OCI-LY3 (cell line): ENCODE measurements at regions not wholly inside any gene's neighbourhood (a gene's known extent, or its start where the extent isn't known, plus 50 kb on each side); places are given as distances from the start of the nearest gene placed in this dataset.

ENCODE experiments used
- H2AFZ ChIP-seq: fragments of 200-600, 300-600 bp; shearing (Covaris generic); 2 replicates; pipeline ENCODE4 v1.6.0; 2014; ENCODE audit warnings: antibody characterized with exemption, low read depth, low read length
- H3K27ac ChIP-seq: fragments of 200-600, 300-600 bp; sonication (generic); 2 replicates; pipeline ENCODE4 v1.5.1; 2014; ENCODE audit warnings: mild to moderate bottlenecking, low read length, moderate library complexity, mixed read lengths
- H3K27me3 ChIP-seq: fragments of 200-600, 300-600 bp; sonication (generic); 2 replicates; pipeline ENCODE4 v1.6.1; 2014; ENCODE audit warnings: low read depth, low read length, mixed read lengths
- H3K36me3 ChIP-seq: fragments of 200-600, 300-600 bp; sonication (generic); replicated peaks from 2 replicates; pipeline ENCODE3; 2014; ENCODE audit warnings: low read depth, low read length, mixed read lengths
- H3K4me1 ChIP-seq: fragments of 300-600, 200-600 bp; sonication (generic); 2 replicates; pipeline ENCODE4 v1.6.1; 2014; ENCODE audit warnings: low read length, mixed read lengths
- H3K4me2 ChIP-seq: fragments of 200-600, 300-600 bp; sonication (generic); 2 replicates; pipeline ENCODE4 v1.6.1; 2014; ENCODE audit warnings: low read length, mixed read lengths
- H3K4me3 ChIP-seq: fragments of 300-600, 200-600 bp; sonication (generic); 2 replicates; pipeline ENCODE4 v1.5.1; 2014; ENCODE audit warnings: antibody characterized with exemption, mild to moderate bottlenecking, low read length, moderate library complexity
- H3K79me2 ChIP-seq: fragments of 300-600, 200-600 bp; shearing (Covaris generic); 2 replicates; pipeline ENCODE4 v1.6.1; 2014; ENCODE audit warnings: mild to moderate bottlenecking, low read length, mixed read lengths
- H3K9ac ChIP-seq: fragments of 300-600, 200-600 bp; shearing (Covaris generic); 2 replicates; pipeline ENCODE4 v1.6.0; 2014; ENCODE audit warnings: mild to moderate bottlenecking, low read length, moderate library complexity
- H3K9me3 ChIP-seq: fragments of 200-600, 300-600 bp; shearing (Covaris generic); 2 replicates; pipeline ENCODE4 v1.6.1; 2014; ENCODE audit warnings: low read length, mixed read lengths; ENCODE audit not compliant: insufficient read depth
- H4K20me1 ChIP-seq: fragments of 200-600, 300-600 bp; sonication (generic); 2 replicates; pipeline ENCODE4 v1.6.1; 2016; ENCODE audit warnings: low read length, mixed read lengths; ENCODE audit not compliant: insufficient read depth
- CTCF ChIP-seq: fragments of 200-600, 300-600 bp; sonication (generic); IDR thresholded peaks from 2 replicates; pipeline ENCODE4 v1.5.1; 2014; ENCODE audit warnings: antibody characterized with exemption, low read length, low read depth
- EZH2phosphoT487 ChIP-seq: fragments of 200-600 bp; shearing (Covaris generic); IDR thresholded peaks from 2 replicates; pipeline ENCODE4 v1.6.1; 2018; ENCODE audit warnings: antibody characterized with exemption, mixed run types, low read depth

- no peak overlapping the region for H2AFZ ChIP-seq
- no peaks in the 10 kb centered on the region for H4K20me1 ChIP-seq
- H3K27me3 ChIP-seq = no peaks in the 10 kb centered on the region
- no peaks in the 10 kb centered on the region for H3K9me3 ChIP-seq
- no peaks in the 10 kb centered on the region for H3K4me1 ChIP-seq
- H3K79me2 ChIP-seq = no peaks in the 10 kb centered on the region
- H3K4me3 ChIP-seq = no peak overlapping the region
- no peaks in the 10 kb centered on the region for H3K36me3 ChIP-seq
- no peak overlapping the region for H3K4me2 ChIP-seq
- H3K27ac ChIP-seq = no peak overlapping the region
- H3K9ac ChIP-seq = no peak overlapping the region
- no peak for TF ChIP-seq EZH2phosphoT487
- TF ChIP-seq CTCF = no peak
Measured at GRCh38 chr4:33650036-33650435, 2594.3 kb downstream of the ARAP2 start.

GRCh38 chr4:33658971-33659370 is 2585.3 kb downstream of the ARAP2 start:
- no peaks in the 10 kb centered on the region for H3K9me3 ChIP-seq
- no peaks in the 10 kb centered on the region for H3K27me3 ChIP-seq
- no peak overlapping the region for H3K9ac ChIP-seq
- H2AFZ ChIP-seq = no peak overlapping the region
- H3K27ac ChIP-seq = no peak overlapping the region
- H3K79me2 ChIP-seq = no peaks in the 10 kb centered on the region
- no peak overlapping the region for H3K4me2 ChIP-seq
- no peaks in the 10 kb centered on the region for H3K36me3 ChIP-seq
- no peaks in the 10 kb centered on the region for H3K4me1 ChIP-seq
- no peak for TF ChIP-seq CTCF
- no peak for TF ChIP-seq EZH2phosphoT487
- H4K20me1 ChIP-seq = no peaks in the 10 kb centered on the region
- no peak overlapping the region for H3K4me3 ChIP-seq

- TF ChIP-seq EZH2phosphoT487 (no peak), CTCF (no peak)
- Histone ChIP-seq H4K20me1 (no peaks in the 10 kb centered on the region), H3K4me2 (no peak overlapping the region), H3K27ac (no peak overlapping the region), H2AFZ (no peak overlapping the region), H3K36me3 (no peaks in the 10 kb centered on the region), H3K79me2 (no peaks in the 10 kb centered on the region), H3K4me1 (no peaks in the 10 kb centered on the region), H3K4me3 (no peak overlapping the region), H3K9me3 (no peaks in the 10 kb centered on the region), H3K27me3 (no peaks in the 10 kb centered on the region), H3K9ac (no peak overlapping the region)
Measured at GRCh38 chr4:33661636-33662035, 2582.7 kb downstream of the ARAP2 start.

GRCh38 chr4:33685939-33686338 is 2558.4 kb downstream of the ARAP2 start:
- Histone ChIP-seq H3K4me1 (no peaks in the 10 kb centered on the region), H3K79me2 (no peaks in the 10 kb centered on the region), H3K9me3 (no peaks in the 10 kb centered on the region), H3K4me3 (no peak overlapping the region), H3K4me2 (no peak overlapping the region), H4K20me1 (no peaks in the 10 kb centered on the region), H3K36me3 (no peaks in the 10 kb centered on the region), H2AFZ (no peak overlapping the region), H3K9ac (no peak overlapping the region), H3K27ac (no peak overlapping the region), H3K27me3 (no peaks in the 10 kb centered on the region)
- TF ChIP-seq CTCF = no peak
- no peak for TF ChIP-seq EZH2phosphoT487
